ENCODE measurements at regions not wholly inside any gene's neighbourhood (a gene's known extent, or its start where the extent isn't known, plus 50 kb on each side); places are given as distances from the start of the nearest gene placed in this dataset.

GRCh38 chr17:70492368-70492767 lies 323.0 kb downstream of the KCNJ2 start:
- TF ChIP-seq CTCF (conservative IDR thresholded peaks at IDR 0.05; ENCODE audit: low read depth in 2 of 2) (no peak), REST (IDR thresholded peaks at IDR 0.05; ENCODE audit: unreplicated experiment) (no peak), EZH2phosphoT487 (IDR thresholded peaks at IDR 0.05; ENCODE audit: unreplicated experiment) (no peak), EZH2 (IDR thresholded peaks at IDR 0.05; ENCODE audit: low read depth, unreplicated experiment) (no peak), ETS1 (IDR thresholded peaks at IDR 0.05) (no peak)

Measured in GM23338 (cell line).